H7 (cell line): ENCODE measurements at regions not wholly inside any gene's neighbourhood (a gene's known extent, or its start where the extent isn't known, plus 50 kb on each side); places are given as distances from the start of the nearest gene placed in this dataset.
"Not testable (repeated sequence)": the region's sequence is repeated elsewhere in the genome, so short reads cannot be mapped to it uniquely, and the experiment has no call there.

Experiments
- DNase-seq: peaks from one replicate; pipeline ENCODE4 v3.0.0; 2012
- H3K27me3 ChIP-seq: 2 replicates; pipeline ENCODE4 v1.6.0; 2011; ENCODE audit warnings: mild to moderate bottlenecking, low read length; ENCODE audit not compliant: control insufficient read depth, insufficient read depth
- H3K36me3 ChIP-seq: replicated peaks from 2 replicates; pipeline ENCODE4 v1.5.1; 2011; ENCODE audit warnings: low read length; ENCODE audit not compliant: control insufficient read depth, insufficient read depth
- H3K4me3 ChIP-seq: 2 replicates; pipeline ENCODE4 v1.5.1; 2011; ENCODE audit warnings: low read depth, mild to moderate bottlenecking, control low read depth, low read length, moderate library complexity; ENCODE audit not compliant: insufficient read depth

- no peaks in the 10 kb centered on the region for H3K36me3 ChIP-seq
- peaks cover 1% of the 10 kb centered on the region; the same call in 1 of the 2 replicates for H3K27me3 ChIP-seq
- DNase-seq, result peak; percentile 24
- H3K4me3 ChIP-seq, result peak overlapping the region; percentile 45; the same call in 1 of the 2 replicates
These were observed 67.2 kb upstream of the ZNF527 start for GRCh38 chr19:37303591-37304171.

GRCh38 chr19:37304190-37304883 is 66.6 kb upstream of the ZNF527 start:
- peak; percentile 22 for DNase-seq
- Histone ChIP-seq H3K27me3 (peaks cover 1% of the 10 kb centered on the region; the same call in 1 of the 2 replicates), H3K4me3 (peak overlapping the region; percentile 45; the same call in 1 of the 2 replicates), H3K36me3 (no peaks in the 10 kb centered on the region)

GRCh38 chr19:37304884-37305255 is 66.0 kb upstream of the ZNF527 start:
- Histone ChIP-seq H3K36me3 (no peaks in the 10 kb centered on the region), H3K4me3 (no peak overlapping the region), H3K27me3 (peaks cover 1% of the 10 kb centered on the region; the same call in 1 of the 2 replicates)
- DNase-seq, result no peak

DNA sequence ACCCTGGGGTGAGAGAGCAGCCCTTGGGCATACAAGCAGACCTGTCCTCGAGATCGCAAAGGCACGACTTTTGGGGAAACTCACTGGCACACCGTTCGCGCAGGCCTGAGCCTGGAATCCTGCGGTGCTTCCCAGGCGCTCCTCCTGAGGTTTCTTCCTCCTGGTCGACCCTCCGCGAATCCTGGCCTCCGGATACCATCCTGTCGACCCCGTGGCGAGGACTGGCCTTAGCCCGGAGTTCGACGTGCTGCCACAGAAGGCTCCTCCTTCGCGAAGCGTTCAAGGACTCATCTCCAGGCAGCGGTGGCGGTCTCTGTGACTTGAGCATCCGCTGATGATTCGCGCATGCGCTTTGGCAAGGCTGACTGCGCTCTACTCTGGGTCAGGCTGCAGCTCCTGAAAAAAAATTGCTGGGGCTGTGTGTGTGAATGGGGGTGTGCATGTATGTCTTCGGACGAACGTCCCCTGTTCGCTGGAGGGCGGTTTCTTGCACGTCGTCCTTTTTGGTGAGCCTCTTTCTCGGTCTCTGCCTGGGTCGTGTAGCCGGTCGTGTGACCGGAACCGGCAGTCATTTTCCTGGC is 64.4 kb upstream of the ZNF527 start:
- H3K36me3 ChIP-seq, result no peaks in the 10 kb centered on the region
- peaks cover 1% of the 10 kb centered on the region; the same call in 1 of the 2 replicates for H3K27me3 ChIP-seq
- no peak for DNase-seq
- no peak overlapping the region for H3K4me3 ChIP-seq

- peak; percentile 40 for DNase-seq
- no peaks in the 10 kb centered on the region for H3K36me3 ChIP-seq
- H3K4me3 ChIP-seq, result no peak overlapping the region
- H3K27me3 ChIP-seq, result no peaks in the 10 kb centered on the region
These were observed 60.9 kb upstream of the ZNF527 start for GRCh38 chr19:37309834-37310575.

DNA sequence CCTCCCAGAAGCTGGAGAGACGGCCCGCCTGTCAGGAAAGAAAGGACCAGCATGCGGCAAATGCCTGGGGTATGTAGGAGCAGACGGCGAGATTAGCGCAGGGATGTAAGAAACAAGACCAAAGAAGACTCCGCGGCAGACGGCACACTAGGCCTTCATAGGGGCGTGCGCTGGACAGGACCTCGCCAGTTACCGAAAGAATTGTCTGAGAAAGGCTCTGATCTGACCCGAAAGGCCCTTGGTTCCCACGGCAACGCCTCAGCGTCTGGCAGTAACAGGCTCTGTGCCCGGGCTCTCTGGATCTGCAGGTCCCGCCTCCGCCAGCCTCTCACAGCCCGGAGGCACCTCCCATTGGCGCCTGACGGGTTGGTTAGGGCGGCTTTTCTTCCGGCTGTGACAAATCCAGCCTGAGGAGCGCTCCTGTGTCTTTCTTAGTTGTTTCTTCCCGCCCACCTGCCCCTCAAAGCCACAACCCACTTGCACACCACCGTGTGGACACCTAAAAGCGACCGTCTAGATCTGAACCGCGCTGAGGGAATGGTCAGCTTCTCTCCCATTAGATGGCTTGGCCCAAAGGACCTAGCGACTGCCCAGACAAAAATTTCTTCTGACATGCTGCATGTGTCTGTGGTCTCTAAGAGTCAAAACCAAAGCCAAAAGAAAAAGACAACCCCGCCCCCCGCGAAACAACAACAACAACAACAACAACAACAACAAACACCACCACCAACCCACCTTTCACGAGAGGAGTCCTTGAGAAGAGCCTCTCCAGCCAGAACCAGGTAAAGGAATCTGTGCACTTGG is 58.2 kb upstream of the ZNF527 start:
- H3K27me3 ChIP-seq, H3K36me3 ChIP-seq, DNase-seq: not testable (repeated sequence)
- peak overlapping the region; percentile 38 for H3K4me3 ChIP-seq

- H3K27me3 ChIP-seq, result no peaks in the 10 kb centered on the region
- no peak for DNase-seq
- no peaks in the 10 kb centered on the region for H3K36me3 ChIP-seq
- H3K4me3 ChIP-seq, result no peak overlapping the region
These were observed 57.6 kb upstream of the ZNF527 start for GRCh38 chr19:37313335-37313627.

GRCh38 chr19:37317403-37318209 is 53.3 kb upstream of the ZNF527 start:
- peak overlapping the region; percentile 96 for H3K4me3 ChIP-seq
- no peaks in the 10 kb centered on the region for H3K27me3 ChIP-seq
- H3K36me3 ChIP-seq, result peaks cover under 1% of the 10 kb centered on the region; the same call in 1 of the 2 replicates
- DNase-seq, result peak; percentile 95

DNA sequence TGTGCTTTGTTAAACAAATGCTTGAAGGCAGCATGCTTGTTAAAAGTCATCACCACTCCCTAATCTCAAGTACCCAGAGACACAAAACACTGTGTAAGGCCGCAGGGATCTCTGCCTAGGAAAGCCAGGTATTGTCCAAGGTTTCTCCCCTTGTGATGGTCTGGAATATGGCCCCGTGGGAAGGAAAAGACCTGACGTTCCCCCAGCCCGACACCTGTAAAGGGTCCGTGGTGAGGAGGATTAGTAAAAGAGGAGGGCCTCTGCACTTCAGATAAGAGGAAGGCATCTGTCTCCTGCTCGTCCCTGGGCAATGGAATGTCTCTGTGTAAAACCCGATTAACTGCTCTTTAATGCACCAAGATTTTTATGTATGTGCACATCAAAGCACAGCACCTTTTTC is 49.9 kb upstream of the ZNF527 start:
- H3K27me3 ChIP-seq, H3K36me3 ChIP-seq, H3K4me3 ChIP-seq, DNase-seq: not testable (repeated sequence)
